ENCODE measurements at regions not wholly inside any gene's neighbourhood (a gene's known extent, or its start where the extent isn't known, plus 50 kb on each side); places are given as distances from the start of the nearest gene placed in this dataset.

- Histone ChIP-seq H3K36me3 (ENCODE audit: low read depth, missing control alignments) (no peaks in the 10 kb centered on the region), H3K27me3 (no peaks in the 10 kb centered on the region), H3K4me1 (no peaks in the 10 kb centered on the region), H3K9me3 (no peaks in the 10 kb centered on the region), H3K4me3 (no peak overlapping the region), H3K27ac (no peak overlapping the region)
- intact Hi-C loops (cut with DNase I; ENCODE audit: low total_unique reads) = no loop called here
- TF ChIP-seq POLR2A (IDR thresholded peaks at IDR 0.05) = no peak
- TF ChIP-seq CTCF (IDR thresholded peaks at IDR 0.05) = no peak
- 79 to 80% methylated on average over 4 of the region's 4 CpGs for WGBS, 2 donors
- DNase-seq = no peak
Observed at GRCh38 chr10:28774051-28774995, 97.0 kb downstream of the BAMBI start.

GRCh38 chr10:28775773-28776172 is 98.5 kb downstream of the BAMBI start:
- no peak for TF ChIP-seq POLR2A (IDR thresholded peaks at IDR 0.05)
- no peak for TF ChIP-seq CTCF (IDR thresholded peaks at IDR 0.05)
- H3K36me3 ChIP-seq (ENCODE audit: low read depth, missing control alignments) = no peaks in the 10 kb centered on the region
- WGBS, 2 donors = 94 to 100% methylated on average over 3 of the region's 3 CpGs
- DNase-seq = no peak
- H3K27me3 ChIP-seq = no peaks in the 10 kb centered on the region
- H3K27ac ChIP-seq = no peak overlapping the region
- intact Hi-C loops (cut with DNase I; ENCODE audit: low total_unique reads) = no loop called here
- no peak overlapping the region for H3K4me3 ChIP-seq
- no peaks in the 10 kb centered on the region for H3K4me1 ChIP-seq
- H3K9me3 ChIP-seq = no peaks in the 10 kb centered on the region

GRCh38 chr10:28776519-28776918 is 99.2 kb downstream of the BAMBI start:
- Histone ChIP-seq H3K27ac (no peak overlapping the region), H3K9me3 (no peaks in the 10 kb centered on the region), H3K36me3 (ENCODE audit: low read depth, missing control alignments) (no peaks in the 10 kb centered on the region), H3K4me3 (no peak overlapping the region), H3K27me3 (no peaks in the 10 kb centered on the region), H3K4me1 (no peaks in the 10 kb centered on the region)
- WGBS, 2 donors = 74 to 89% methylated on average over 2 of the region's 2 CpGs
- no peak for TF ChIP-seq POLR2A (IDR thresholded peaks at IDR 0.05)
- no peak for TF ChIP-seq CTCF (IDR thresholded peaks at IDR 0.05)
- no peak for DNase-seq
- intact Hi-C loops (cut with DNase I; ENCODE audit: low total_unique reads) = no loop called here

GRCh38 chr10:28777911-28778310 is 100.6 kb downstream of the BAMBI start:
- Histone ChIP-seq H3K9me3 (no peaks in the 10 kb centered on the region), H3K27me3 (no peaks in the 10 kb centered on the region), H3K27ac (no peak overlapping the region), H3K4me1 (no peaks in the 10 kb centered on the region), H3K36me3 (ENCODE audit: low read depth, missing control alignments) (no peaks in the 10 kb centered on the region), H3K4me3 (no peak overlapping the region)
- TF ChIP-seq POLR2A (IDR thresholded peaks at IDR 0.05) (no peak), CTCF (IDR thresholded peaks at IDR 0.05) (no peak)
- intact Hi-C loops (cut with DNase I; ENCODE audit: low total_unique reads) = no loop called here
- 64 to 80% methylated on average over 2 of the region's 2 CpGs for WGBS, 2 donors
- DNase-seq = no peak

GRCh38 chr10:28778524-28778923 is 101.2 kb downstream of the BAMBI start:
- WGBS, 2 donors = 85 to 94% methylated on average over 2 of the region's 2 CpGs
- Histone ChIP-seq H3K27me3 (no peaks in the 10 kb centered on the region), H3K4me3 (no peak overlapping the region)

More at GRCh38 chr10:28778524-28778923, 101.2 kb downstream of the BAMBI start:
- H3K27ac ChIP-seq = no peak overlapping the region
- no peaks in the 10 kb centered on the region for H3K9me3 ChIP-seq
- no peak for TF ChIP-seq CTCF (IDR thresholded peaks at IDR 0.05)
- intact Hi-C loops (cut with DNase I; ENCODE audit: low total_unique reads) = no loop called here
- H3K4me1 ChIP-seq = no peaks in the 10 kb centered on the region
- H3K36me3 ChIP-seq (ENCODE audit: low read depth, missing control alignments) = no peaks in the 10 kb centered on the region
- no peak for DNase-seq
